ENCODE measurements at regions not wholly inside any gene's neighbourhood (a gene's known extent, or its start where the extent isn't known, plus 50 kb on each side); places are given as distances from the start of the nearest gene placed in this dataset.

- H3K4me3 ChIP-seq (ENCODE audit: low read depth, poor library complexity, severe bottlenecking) = no peak overlapping the region
- no peak for DNase-seq (ENCODE audit: low spot score in 2 of 2)
- TF ChIP-seq, protein P1, sequence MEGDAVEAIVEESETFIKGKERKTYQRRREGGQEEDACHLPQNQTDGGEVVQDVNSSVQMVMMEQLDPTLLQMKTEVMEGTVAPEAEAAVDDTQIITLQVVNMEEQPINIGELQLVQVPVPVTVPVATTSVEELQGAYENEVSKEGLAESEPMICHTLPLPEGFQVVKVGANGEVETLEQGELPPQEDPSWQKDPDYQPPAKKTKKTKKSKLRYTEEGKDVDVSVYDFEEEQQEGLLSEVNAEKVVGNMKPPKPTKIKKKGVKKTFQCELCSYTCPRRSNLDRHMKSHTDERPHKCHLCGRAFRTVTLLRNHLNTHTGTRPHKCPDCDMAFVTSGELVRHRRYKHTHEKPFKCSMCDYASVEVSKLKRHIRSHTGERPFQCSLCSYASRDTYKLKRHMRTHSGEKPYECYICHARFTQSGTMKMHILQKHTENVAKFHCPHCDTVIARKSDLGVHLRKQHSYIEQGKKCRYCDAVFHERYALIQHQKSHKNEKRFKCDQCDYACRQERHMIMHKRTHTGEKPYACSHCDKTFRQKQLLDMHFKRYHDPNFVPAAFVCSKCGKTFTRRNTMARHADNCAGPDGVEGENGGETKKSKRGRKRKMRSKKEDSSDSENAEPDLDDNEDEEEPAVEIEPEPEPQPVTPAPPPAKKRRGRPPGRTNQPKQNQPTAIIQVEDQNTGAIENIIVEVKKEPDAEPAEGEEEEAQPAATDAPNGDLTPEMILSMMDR (IDR thresholded peaks at IDR 0.05) = no peak
- no peak for TF ChIP-seq POLR2A (IDR thresholded peaks at IDR 0.05)
- 31 to 93% methylated on average over 6 of the region's 6 CpGs for WGBS, 2 donors
- intact Hi-C loops (cut with DNase I; ENCODE audit: low total_unique reads) = no loop called here
Observed at GRCh38 chr4:180550106-180550505, 1693.1 kb upstream of the TENM3 start.

DNA sequence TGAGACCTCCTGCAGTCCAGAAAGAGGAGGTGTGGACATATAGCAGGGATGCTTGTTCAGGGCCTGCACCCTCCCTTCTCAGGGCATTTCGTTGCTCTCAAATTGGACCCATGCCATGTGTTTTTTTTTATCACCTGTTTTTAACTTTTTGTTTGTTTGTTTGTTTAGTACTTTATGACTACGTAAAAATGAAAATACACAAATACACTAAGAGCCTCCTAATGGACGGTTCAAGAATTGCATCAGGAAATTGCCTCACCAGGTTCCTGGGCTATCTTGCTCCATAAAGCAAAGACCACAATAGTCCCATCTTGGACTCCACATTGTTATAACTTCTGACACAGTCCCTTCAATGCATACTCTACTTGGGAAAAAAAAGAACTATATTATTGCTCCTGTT, 1685.9 kb upstream of the TENM3 start:
- 72 to 79% methylated on average over 3 of the region's 3 CpGs for WGBS, 2 donors
- TF ChIP-seq, protein P1 (IDR thresholded peaks at IDR 0.05) = no peak
- TF ChIP-seq POLR2A (IDR thresholded peaks at IDR 0.05) = no peak
- no peak for DNase-seq (ENCODE audit: low spot score in 2 of 2)
- H3K4me3 ChIP-seq (ENCODE audit: low read depth, poor library complexity, severe bottlenecking) = no peak overlapping the region
- intact Hi-C loops (cut with DNase I; ENCODE audit: low total_unique reads) = no loop called here

- whole genome bisulfite sequencing, 2 donors = 60 to 63% methylated on average over 4 of the region's 4 CpGs
- intact Hi-C loops (cut with DNase I; ENCODE audit: low total_unique reads) = no loop called here
- TF ChIP-seq POLR2A (IDR thresholded peaks at IDR 0.05) = no peak
- TF ChIP-seq, protein P1 (IDR thresholded peaks at IDR 0.05) = no peak
- DNase-seq (ENCODE audit: low spot score in 2 of 2) = no peak
- no peak overlapping the region for H3K4me3 ChIP-seq (ENCODE audit: low read depth, poor library complexity, severe bottlenecking)
Observed at GRCh38 chr4:180557950-180558349, 1685.3 kb upstream of the TENM3 start.

GRCh38 chr4:180558427-180558826, 1684.8 kb upstream of the TENM3 start:
- no peak for DNase-seq (ENCODE audit: low spot score in 2 of 2)
- 67 to 77% methylated on average over 7 of the region's 7 CpGs for WGBS, 2 donors
- H3K4me3 ChIP-seq (ENCODE audit: low read depth, poor library complexity, severe bottlenecking) = no peak overlapping the region
- intact Hi-C loops (cut with DNase I; ENCODE audit: low total_unique reads) = no loop called here
- TF ChIP-seq, protein P1 (IDR thresholded peaks at IDR 0.05) = no peak
- TF ChIP-seq POLR2A (IDR thresholded peaks at IDR 0.05) = no peak

- intact Hi-C loops (cut with DNase I; ENCODE audit: low total_unique reads) = no loop called here
- no peak for DNase-seq (ENCODE audit: low spot score in 2 of 2)
- 41 to 47% methylated on average over 2 of the region's 2 CpGs for whole genome bisulfite sequencing, 2 donors
Observed at GRCh38 chr4:180560896-180561295, 1682.3 kb upstream of the TENM3 start.

GRCh38 chr4:180564026-180564425, 1679.2 kb upstream of the TENM3 start:
- intact Hi-C loops (cut with DNase I; ENCODE audit: low total_unique reads) = no loop called here
- 15 to 17% methylated on average over 3 of the region's 3 CpGs for WGBS, 2 donors
- TF ChIP-seq, protein P1 (IDR thresholded peaks at IDR 0.05) = no peak
- TF ChIP-seq POLR2A (IDR thresholded peaks at IDR 0.05) = no peak
- H3K4me3 ChIP-seq (ENCODE audit: low read depth, poor library complexity, severe bottlenecking) = no peak overlapping the region
- DNase-seq (ENCODE audit: low spot score in 2 of 2) = no peak

More at GRCh38 chr4:180560896-180561295, 1682.3 kb upstream of the TENM3 start:
- H3K4me3 ChIP-seq (ENCODE audit: low read depth, poor library complexity, severe bottlenecking) = no peak overlapping the region
- no peak for TF ChIP-seq POLR2A (IDR thresholded peaks at IDR 0.05)
- TF ChIP-seq, protein P1 (IDR thresholded peaks at IDR 0.05) = no peak
